ENCODE measurements at regions not wholly inside any gene's neighbourhood (a gene's known extent, or its start where the extent isn't known, plus 50 kb on each side); places are given as distances from the start of the nearest gene placed in this dataset.

- TF ChIP-seq, protein P1, sequence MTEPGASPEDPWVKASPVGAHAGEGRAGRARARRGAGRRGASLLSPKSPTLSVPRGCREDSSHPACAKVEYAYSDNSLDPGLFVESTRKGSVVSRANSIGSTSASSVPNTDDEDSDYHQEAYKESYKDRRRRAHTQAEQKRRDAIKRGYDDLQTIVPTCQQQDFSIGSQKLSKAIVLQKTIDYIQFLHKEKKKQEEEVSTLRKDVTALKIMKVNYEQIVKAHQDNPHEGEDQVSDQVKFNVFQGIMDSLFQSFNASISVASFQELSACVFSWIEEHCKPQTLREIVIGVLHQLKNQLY (CRISPR knock-in tag; IDR thresholded peaks at IDR 0.05) = no peak
- TF ChIP-seq CTCF (IDR thresholded peaks at IDR 0.05) (no peak), FOXK1 (CRISPR knock-in tag; IDR thresholded peaks at IDR 0.05) (no peak), ZNF263 (CRISPR knock-in tag; IDR thresholded peaks at IDR 0.05; ENCODE audit: low read depth) (no peak), NR3C1 (CRISPR knock-in tag; conservative IDR thresholded peaks at IDR 0.05; ENCODE audit: low read depth) (no peak), TCF7 (CRISPR knock-in tag; IDR thresholded peaks at IDR 0.05; ENCODE audit: low read depth) (no peak), GABPB1 (CRISPR knock-in tag; IDR thresholded peaks at IDR 0.05) (no peak), ATF6 (CRISPR knock-in tag; IDR thresholded peaks at IDR 0.05) (no peak), CREB1 (CRISPR knock-in tag; IDR thresholded peaks at IDR 0.05) (no peak)
- TF ChIP-seq, protein P2, sequence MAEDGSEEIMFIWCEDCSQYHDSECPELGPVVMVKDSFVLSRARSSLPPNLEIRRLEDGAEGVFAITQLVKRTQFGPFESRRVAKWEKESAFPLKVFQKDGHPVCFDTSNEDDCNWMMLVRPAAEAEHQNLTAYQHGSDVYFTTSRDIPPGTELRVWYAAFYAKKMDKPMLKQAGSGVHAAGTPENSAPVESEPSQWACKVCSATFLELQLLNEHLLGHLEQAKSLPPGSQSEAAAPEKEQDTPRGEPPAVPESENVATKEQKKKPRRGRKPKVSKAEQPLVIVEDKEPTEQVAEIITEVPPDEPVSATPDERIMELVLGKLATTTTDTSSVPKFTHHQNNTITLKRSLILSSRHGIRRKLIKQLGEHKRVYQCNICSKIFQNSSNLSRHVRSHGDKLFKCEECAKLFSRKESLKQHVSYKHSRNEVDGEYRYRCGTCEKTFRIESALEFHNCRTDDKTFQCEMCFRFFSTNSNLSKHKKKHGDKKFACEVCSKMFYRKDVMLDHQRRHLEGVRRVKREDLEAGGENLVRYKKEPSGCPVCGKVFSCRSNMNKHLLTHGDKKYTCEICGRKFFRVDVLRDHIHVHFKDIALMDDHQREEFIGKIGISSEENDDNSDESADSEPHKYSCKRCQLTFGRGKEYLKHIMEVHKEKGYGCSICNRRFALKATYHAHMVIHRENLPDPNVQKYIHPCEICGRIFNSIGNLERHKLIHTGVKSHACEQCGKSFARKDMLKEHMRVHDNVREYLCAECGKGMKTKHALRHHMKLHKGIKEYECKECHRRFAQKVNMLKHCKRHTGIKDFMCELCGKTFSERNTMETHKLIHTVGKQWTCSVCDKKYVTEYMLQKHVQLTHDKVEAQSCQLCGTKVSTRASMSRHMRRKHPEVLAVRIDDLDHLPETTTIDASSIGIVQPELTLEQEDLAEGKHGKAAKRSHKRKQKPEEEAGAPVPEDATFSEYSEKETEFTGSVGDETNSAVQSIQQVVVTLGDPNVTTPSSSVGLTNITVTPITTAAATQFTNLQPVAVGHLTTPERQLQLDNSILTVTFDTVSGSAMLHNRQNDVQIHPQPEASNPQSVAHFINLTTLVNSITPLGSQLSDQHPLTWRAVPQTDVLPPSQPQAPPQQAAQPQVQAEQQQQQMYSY (CRISPR knock-in tag; IDR thresholded peaks at IDR 0.05) = no peak
- TF ChIP-seq, protein P3, sequence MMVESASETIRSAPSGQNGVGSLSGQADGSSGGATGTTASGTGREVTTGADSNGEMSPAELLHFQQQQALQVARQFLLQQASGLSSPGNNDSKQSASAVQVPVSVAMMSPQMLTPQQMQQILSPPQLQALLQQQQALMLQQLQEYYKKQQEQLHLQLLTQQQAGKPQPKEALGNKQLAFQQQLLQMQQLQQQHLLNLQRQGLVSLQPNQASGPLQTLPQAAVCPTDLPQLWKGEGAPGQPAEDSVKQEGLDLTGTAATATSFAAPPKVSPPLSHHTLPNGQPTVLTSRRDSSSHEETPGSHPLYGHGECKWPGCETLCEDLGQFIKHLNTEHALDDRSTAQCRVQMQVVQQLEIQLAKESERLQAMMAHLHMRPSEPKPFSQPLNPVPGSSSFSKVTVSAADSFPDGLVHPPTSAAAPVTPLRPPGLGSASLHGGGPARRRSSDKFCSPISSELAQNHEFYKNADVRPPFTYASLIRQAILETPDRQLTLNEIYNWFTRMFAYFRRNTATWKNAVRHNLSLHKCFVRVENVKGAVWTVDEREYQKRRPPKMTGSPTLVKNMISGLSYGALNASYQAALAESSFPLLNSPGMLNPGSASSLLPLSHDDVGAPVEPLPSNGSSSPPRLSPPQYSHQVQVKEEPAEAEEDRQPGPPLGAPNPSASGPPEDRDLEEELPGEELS (CRISPR knock-in tag; IDR thresholded peaks at IDR 0.05) = no peak
Observed at GRCh38 chr13:79995334-79995733, 345.6 kb downstream of the SPRY2 start.
